Neuronal stem cell (in vitro differentiated cells): ENCODE measurements at regions not wholly inside any gene's neighbourhood (a gene's known extent, or its start where the extent isn't known, plus 50 kb on each side); places are given as distances from the start of the nearest gene placed in this dataset.

ENCODE experiments used
- DNase-seq: peaks from one replicate; pipeline ENCODE4 v3.0.0-alpha.2; 2013; ENCODE audit warnings: low spot score
- H2AFZ ChIP-seq: one replicate; pipeline ENCODE4 v1.6.1; 2013; ENCODE audit warnings: mild to moderate bottlenecking, low read length, inconsistent platforms
- H2AK5ac ChIP-seq: 2 replicates; pipeline ENCODE4 v1.6.1; 2013; ENCODE audit warnings: low read depth, mild to moderate bottlenecking, inconsistent platforms, low read length, moderate library complexity, mixed read lengths
- H2BK120ac ChIP-seq: 2 replicates; pipeline ENCODE4 v1.6.1; 2013; ENCODE audit warnings: low read depth, mild to moderate bottlenecking, inconsistent platforms, low read length, moderate library complexity, mixed read lengths
- H2BK12ac ChIP-seq: one replicate; pipeline ENCODE4 v1.6.1; 2013; ENCODE audit warnings: low read length, inconsistent platforms
- H2BK15ac ChIP-seq: 2 replicates; pipeline ENCODE4 v1.6.1; 2013; ENCODE audit warnings: mild to moderate bottlenecking, low read length, inconsistent platforms, mixed read lengths
- H2BK5ac ChIP-seq: one replicate; pipeline ENCODE4 v1.6.1; 2013; ENCODE audit warnings: inconsistent platforms, mild to moderate bottlenecking, low read length, moderate library complexity
- H3K14ac ChIP-seq: one replicate; pipeline ENCODE4 v1.6.1; 2013; ENCODE audit warnings: low read length, inconsistent platforms
- H3K18ac ChIP-seq: 2 replicates; pipeline ENCODE4 v1.6.1; 2013; ENCODE audit warnings: low read length, inconsistent platforms
- H3K23ac ChIP-seq: 2 replicates; pipeline ENCODE4 v1.6.1; 2013; ENCODE audit warnings: low read depth, mild to moderate bottlenecking, mixed read lengths, low read length, inconsistent platforms; ENCODE audit not compliant: poor library complexity
- H3K27ac ChIP-seq: replicated peaks from 3 replicates; pipeline ENCODE4 v1.5.1; 2013; ENCODE audit warnings: low read length, inconsistent platforms
- H3K27me3 ChIP-seq, 3 experiments: 2 replicates each; pipeline ENCODE4 v1.6.1; 2013; ENCODE audit warnings: low read length in 3 of 3, mild to moderate bottlenecking in 2 of 3, inconsistent platforms in 1 of 3, low read depth in 1 of 3, mixed read lengths in 1 of 3, moderate library complexity in 1 of 3; ENCODE audit not compliant: control insufficient read depth in 3 of 3, insufficient read depth in 3 of 3
- H3K36me3 ChIP-seq, 2 donors: replicated peaks in 1 of 2; 2 replicates each; pipeline ENCODE4 v1.6.1; 2013; ENCODE audit warnings: low read length in 2 of 2; ENCODE audit not compliant: control insufficient read depth in 2 of 2, insufficient read depth in 2 of 2
- H3K4ac ChIP-seq: 2 replicates; pipeline ENCODE4 v1.6.1; 2013; ENCODE audit warnings: inconsistent platforms, mild to moderate bottlenecking, low read length, moderate library complexity
- H3K4me1 ChIP-seq, 2 donors: 1 replicate in 1 of 2; 2 replicates in 1 of 2; pipeline ENCODE4 v1.6.1; 2013; ENCODE audit warnings: low read length in 2 of 2, low read depth in 1 of 2; ENCODE audit not compliant: control insufficient read depth in 2 of 2, insufficient read depth in 1 of 2
- H3K4me2 ChIP-seq: one replicate; pipeline ENCODE4 v1.6.1; 2013; ENCODE audit warnings: mild to moderate bottlenecking, low read length, inconsistent platforms; ENCODE audit not compliant: insufficient read depth, poor library complexity, severe bottlenecking
- H3K4me3 ChIP-seq, 2 donors: 2 replicates each; pipeline ENCODE4 v1.5.1; 2013; ENCODE audit warnings: low read length in 2 of 2, mild to moderate bottlenecking in 2 of 2, inconsistent platforms in 1 of 2, moderate library complexity in 1 of 2
- H3K79me1 ChIP-seq: one replicate; pipeline ENCODE4 v1.6.1; 2013; ENCODE audit warnings: low read depth, mild to moderate bottlenecking, inconsistent platforms, low read length, moderate library complexity
- H3K9ac ChIP-seq: one replicate; pipeline ENCODE4 v1.6.1; 2013; ENCODE audit warnings: mild to moderate bottlenecking, low read depth, low read length, inconsistent platforms; ENCODE audit not compliant: poor library complexity
- H3K9me3 ChIP-seq, 2 donors: replicated peaks in 1 of 2; 2 replicates each; pipeline versions ENCODE3 to v1.6.1; 2013; ENCODE audit warnings: low read length in 2 of 2, mild to moderate bottlenecking in 2 of 2, inconsistent platforms in 1 of 2, low read depth in 1 of 2, mixed read lengths in 1 of 2, moderate library complexity in 1 of 2; ENCODE audit not compliant: control insufficient read depth in 2 of 2, insufficient read depth in 1 of 2
- H4K8ac ChIP-seq: one replicate; pipeline ENCODE4 v1.6.1; 2013; ENCODE audit warnings: low read depth, mild to moderate bottlenecking, inconsistent platforms, low read length, moderate library complexity
- H4K91ac ChIP-seq: one replicate; pipeline ENCODE4 v1.6.1; 2013; ENCODE audit warnings: low read length, low read depth, mild to moderate bottlenecking, inconsistent platforms; ENCODE audit not compliant: poor library complexity
- WGBS, 2 donors: extraction: QIAGEN DNeasy Blood & Tissue Kit; methylation state at CpG; one replicate each; pipeline ENCODE4 v1.1.7; 2013; ENCODE audit warnings: missing lambda C conversion rate in 2 of 2, mixed read lengths in 1 of 2; ENCODE audit not compliant: insufficient read length in 2 of 2, insufficient replicate concordance in 1 of 2; ENCODE audit errors: extremely low coverage in 2 of 2; 5-methylcytosine and 5-hydroxymethylcytosine counted together

DNA sequence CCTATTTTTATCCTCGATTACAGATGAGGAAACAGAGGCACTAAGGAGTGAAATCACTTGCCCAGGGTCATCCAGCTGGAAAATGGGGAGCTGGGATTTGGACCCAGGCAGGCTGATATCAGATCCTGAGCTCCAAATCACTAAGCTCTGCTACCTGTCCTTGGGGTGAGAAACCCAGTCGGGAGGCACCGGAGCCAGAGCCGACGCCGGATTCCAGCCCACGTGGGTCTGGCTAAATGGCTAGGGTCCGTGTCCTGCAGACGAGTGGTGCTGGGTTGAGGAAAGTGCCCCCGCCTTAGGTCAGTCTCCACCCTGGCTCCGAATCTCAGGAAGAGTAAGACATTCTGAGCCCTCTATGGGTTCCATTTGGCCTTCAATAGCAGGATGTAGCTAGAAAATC lies 61.3 kb upstream of the GGTA1 start:
- H2BK15ac ChIP-seq = no peak overlapping the region
- H3K79me1 ChIP-seq = no peaks in the 10 kb centered on the region
- no peak for DNase-seq

DNA sequence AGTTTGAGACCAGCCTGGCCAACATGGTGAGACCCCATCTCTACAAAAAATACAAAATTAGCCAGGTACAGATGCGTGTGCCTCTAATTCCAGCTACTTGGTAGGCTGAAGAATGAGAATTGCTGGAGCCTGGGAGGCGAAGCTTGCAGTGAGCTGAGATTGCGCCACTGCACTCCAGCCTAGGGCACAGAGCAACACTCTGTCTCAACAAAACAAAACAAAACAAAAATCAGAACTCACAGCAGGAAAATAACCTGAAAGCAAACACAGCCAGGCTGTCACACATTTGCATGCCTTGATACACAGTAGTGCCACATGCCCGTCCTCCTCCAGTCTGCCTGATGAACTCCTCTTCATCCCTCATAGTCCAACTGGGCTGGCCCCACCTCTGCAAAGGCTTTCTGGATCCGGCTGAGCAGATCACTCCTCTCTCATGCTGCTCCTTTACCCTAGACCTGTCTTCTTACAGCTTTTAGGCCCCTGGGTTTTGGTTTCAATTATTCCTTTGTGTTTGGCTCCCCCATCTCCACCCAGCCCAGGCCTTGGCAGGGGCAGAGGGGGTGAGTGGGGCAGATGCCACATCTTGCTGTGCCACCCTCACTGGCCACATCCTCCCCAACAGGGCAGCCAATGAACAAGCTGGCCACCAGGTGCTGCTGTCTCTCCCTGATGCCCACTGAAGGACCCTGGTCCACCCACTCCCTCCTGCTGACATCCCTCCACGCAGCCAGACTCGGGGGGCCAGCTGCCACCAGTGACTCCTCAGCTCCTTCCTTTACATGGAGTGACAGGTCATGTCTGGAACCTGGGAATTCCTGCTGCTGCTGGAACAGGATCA lies 62.0 kb upstream of the GGTA1 start:
- Histone ChIP-seq H2BK120ac (no peak overlapping the region), H2AK5ac (no peak overlapping the region), H3K18ac (no peak overlapping the region), H3K14ac (no peak overlapping the region), H3K79me1 (no peaks in the 10 kb centered on the region), H2BK12ac (no peak overlapping the region), H3K27ac (no peak overlapping the region), H3K4me1 (peaks cover 6 to 18% of the 10 kb centered on the region in 2 donors), H4K91ac (no peak overlapping the region), H2BK15ac (peak overlapping the region; percentile 35), H3K4ac (no peak overlapping the region), H3K4me2 (no peak overlapping the region), H3K9me3 (no peaks in the 10 kb centered on the region), H2BK5ac (no peak overlapping the region), H3K27me3 (peaks cover 0 to 21% (median 0%) of the 10 kb centered on the region in 3 experiments), H3K4me3 (no peak overlapping the region), H2AFZ (no peak overlapping the region), H3K36me3 (no peaks in the 10 kb centered on the region), H3K23ac (no peak overlapping the region), H4K8ac (no peak overlapping the region), H3K9ac (no peak overlapping the region)
- WGBS, 2 donors = no CpG with 5 or more reads among the region's 7 CpGs
- DNase-seq = no peak

More for the DNA sequence above, 61.3 kb upstream of the GGTA1 start:
- H2AK5ac ChIP-seq = no peak overlapping the region
- no peak overlapping the region for H3K18ac ChIP-seq
- H3K4me3 ChIP-seq = no peak overlapping the region
- H2AFZ ChIP-seq = no peak overlapping the region
- no peak overlapping the region for H3K4ac ChIP-seq
- no peak overlapping the region for H3K4me2 ChIP-seq
- H3K9me3 ChIP-seq = no peaks in the 10 kb centered on the region
- H4K8ac ChIP-seq = no peak overlapping the region
- no peak overlapping the region for H2BK5ac ChIP-seq
- H3K9ac ChIP-seq = no peak overlapping the region
- H3K23ac ChIP-seq = no peak overlapping the region
- no peak overlapping the region for H3K27ac ChIP-seq
- no peaks in the 10 kb centered on the region for H3K36me3 ChIP-seq
- H2BK120ac ChIP-seq = no peak overlapping the region
- peaks cover 6 to 16% of the 10 kb centered on the region in 2 donors for H3K4me1 ChIP-seq
- H3K27me3 ChIP-seq = peaks cover 0 to 14% (median 0%) of the 10 kb centered on the region in 3 experiments
- no CpG with 5 or more reads among the region's 11 CpGs for WGBS, 2 donors
- no peak overlapping the region for H3K14ac ChIP-seq
- H2BK12ac ChIP-seq = no peak overlapping the region
- no peak overlapping the region for H4K91ac ChIP-seq

DNA sequence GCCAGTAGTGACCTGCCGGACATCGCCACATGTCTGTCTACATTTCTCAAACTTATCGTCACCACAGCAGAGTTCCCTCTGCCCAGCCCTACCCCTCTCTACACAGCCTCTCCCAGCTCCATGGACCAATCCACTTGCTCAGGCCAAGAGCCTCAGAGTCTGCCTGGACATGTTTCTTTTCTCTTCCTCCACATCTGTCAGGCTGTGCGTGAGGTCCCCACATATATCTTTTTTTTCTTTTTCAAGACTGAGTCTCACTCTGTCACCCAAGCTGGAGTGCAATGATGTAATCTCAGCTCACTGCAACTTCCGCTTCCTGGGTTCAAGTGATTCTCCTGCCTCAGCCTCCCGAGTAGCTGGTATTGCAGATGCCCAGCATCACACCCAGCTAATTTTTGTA lies 62.7 kb upstream of the GGTA1 start:
- H3K27ac ChIP-seq = no peak overlapping the region
- H3K23ac ChIP-seq = no peak overlapping the region
- no peak overlapping the region for H3K4me3 ChIP-seq
- no peak overlapping the region for H2AFZ ChIP-seq
- H2BK5ac ChIP-seq = no peak overlapping the region
- H2AK5ac ChIP-seq = no peak overlapping the region
- H2BK120ac ChIP-seq = no peak overlapping the region
- no peak overlapping the region for H3K9ac ChIP-seq
- H3K9me3 ChIP-seq = no peaks in the 10 kb centered on the region
- H2BK15ac ChIP-seq = no peak overlapping the region
- H3K79me1 ChIP-seq = no peaks in the 10 kb centered on the region
- no peak overlapping the region for H4K8ac ChIP-seq
- H3K14ac ChIP-seq = no peak overlapping the region
- H3K4me1 ChIP-seq = peaks cover 12 to 20% of the 10 kb centered on the region in 2 donors
- no peak overlapping the region for H3K4ac ChIP-seq
- H3K27me3 ChIP-seq = peaks cover 0 to 28% (median 0%) of the 10 kb centered on the region in 3 experiments
- H3K36me3 ChIP-seq = no peaks in the 10 kb centered on the region
- no peak for DNase-seq
- H4K91ac ChIP-seq = no peak overlapping the region
- WGBS, 2 donors = no CpG with 5 or more reads among the region's 6 CpGs
- H2BK12ac ChIP-seq = no peak overlapping the region
- H3K18ac ChIP-seq = no peak overlapping the region
- no peak overlapping the region for H3K4me2 ChIP-seq

DNA sequence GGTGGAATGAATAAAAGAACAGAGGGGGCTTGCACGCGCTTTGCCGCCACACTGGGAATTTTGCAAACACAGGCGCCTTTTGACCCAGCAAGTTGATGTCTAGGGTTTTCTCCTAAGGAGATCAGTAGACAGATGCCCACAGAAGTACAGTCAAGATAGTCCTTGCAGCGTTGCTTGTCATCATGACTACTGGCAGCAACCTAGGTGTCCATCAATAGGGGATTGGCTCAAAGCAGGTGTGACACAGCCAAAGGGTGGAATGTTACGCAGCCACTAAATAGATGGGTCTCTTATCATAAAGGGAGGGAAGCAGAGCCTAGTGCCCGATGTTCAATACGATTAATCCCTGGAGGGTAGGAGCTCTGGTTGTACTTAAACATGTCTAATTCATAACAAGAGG lies 63.8 kb upstream of the GGTA1 start:
- Histone ChIP-seq H3K4me3 (no peak overlapping the region), H3K4me2 (no peak overlapping the region), H2AK5ac (no peak overlapping the region), H3K9me3 (no peaks in the 10 kb centered on the region), H4K91ac (no peak overlapping the region), H3K14ac (no peak overlapping the region), H3K4ac (no peak overlapping the region), H3K79me1 (no peaks in the 10 kb centered on the region), H4K8ac (no peak overlapping the region), H2BK120ac (no peak overlapping the region), H3K23ac (no peak overlapping the region), H2BK5ac (no peak overlapping the region), H3K4me1 (peaks cover 16 to 19% of the 10 kb centered on the region in 2 donors), H2BK15ac (no peak overlapping the region), H3K9ac (no peak overlapping the region), H3K36me3 (no peaks in the 10 kb centered on the region), H2AFZ (no peak overlapping the region), H2BK12ac (no peak overlapping the region), H3K27me3 (peaks cover 0 to 35% (median 0%) of the 10 kb centered on the region in 3 experiments), H3K27ac (no peak overlapping the region), H3K18ac (no peak overlapping the region)
- WGBS, 2 donors = no CpG with 5 or more reads among the region's 8 CpGs
- no peak for DNase-seq
